ENCODE measurements at regions not wholly inside any gene's neighbourhood (a gene's known extent, or its start where the extent isn't known, plus 50 kb on each side); places are given as distances from the start of the nearest gene placed in this dataset.

DNA sequence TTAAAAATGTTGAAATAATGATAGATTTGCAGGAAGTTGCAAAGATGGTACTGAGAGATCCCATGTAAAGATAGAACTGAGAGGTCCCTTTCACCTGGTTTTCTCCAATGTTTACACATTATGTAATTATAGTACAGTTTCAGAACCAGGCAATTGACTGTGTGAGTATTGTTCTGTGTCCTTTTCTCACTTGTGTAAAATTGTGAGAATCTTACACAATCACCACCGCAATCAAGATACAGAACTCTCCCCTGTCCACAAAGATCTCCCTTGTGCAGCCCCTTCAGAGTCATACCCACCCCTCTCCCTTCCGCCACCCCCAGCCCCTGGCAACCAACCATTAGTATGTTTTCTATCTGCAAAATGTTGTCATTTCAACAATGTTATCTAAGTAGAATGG lies 119.8 kb upstream of the NAV2 start:
- H3K27ac ChIP-seq, result no peak overlapping the region
- H3K27me3 ChIP-seq (replicated peaks), result no peaks in the 10 kb centered on the region
- H3K36me3 ChIP-seq (replicated peaks), result no peaks in the 10 kb centered on the region
- in situ Hi-C loops (cut with HindIII; ENCODE audit: low pct_ligation_motif_present, low sequenced_read_pairs), result no loop called here
- no peak for TF ChIP-seq CTCF (IDR thresholded peaks at IDR 0.05; ENCODE audit: low read depth, low read length, missing control alignments)
- no peak for DNase-seq
- H3K4me3 ChIP-seq (ENCODE audit: low read depth, low read length), result no peak overlapping the region

DNA sequence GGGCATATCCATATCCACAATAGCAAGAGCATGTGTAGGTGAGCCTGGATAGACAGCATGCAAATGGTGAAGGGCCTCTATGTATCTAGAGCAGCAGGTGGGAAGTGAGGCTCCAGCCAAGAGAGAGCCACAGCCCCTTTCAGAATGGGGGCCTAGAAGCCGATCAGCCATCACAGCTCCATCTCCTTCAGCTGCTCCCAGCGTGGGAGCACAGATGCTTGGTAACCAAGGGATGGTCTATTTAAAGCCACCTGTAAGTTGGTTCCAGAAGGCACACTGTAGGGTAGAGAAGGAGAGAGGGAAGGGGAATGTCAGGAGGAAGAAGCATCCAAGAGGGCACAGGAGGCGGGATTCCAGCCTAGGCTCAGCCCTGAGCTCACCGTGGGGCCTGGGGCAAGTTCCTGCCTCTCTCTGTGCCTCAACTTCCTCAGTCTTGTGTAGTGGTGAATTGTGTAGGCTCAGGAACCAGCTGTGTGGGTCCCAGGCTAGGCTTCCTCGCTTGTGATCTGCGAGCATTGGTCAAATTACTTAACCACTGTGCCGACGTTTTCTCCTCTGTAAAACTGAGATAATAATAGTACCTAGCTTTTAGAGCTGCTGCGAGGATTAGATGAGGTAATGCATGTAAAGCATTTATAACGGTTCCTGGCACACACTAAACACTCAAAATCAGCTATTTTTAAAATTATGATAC lies 122.9 kb upstream of the NAV2 start:
- in situ Hi-C loops (cut with HindIII; ENCODE audit: low pct_ligation_motif_present, low sequenced_read_pairs), result no loop called here
- Histone ChIP-seq H3K27ac (no peak overlapping the region), H3K27me3 (replicated peaks) (no peaks in the 10 kb centered on the region), H3K4me3 (ENCODE audit: low read depth, low read length) (no peak overlapping the region), H3K36me3 (replicated peaks) (no peaks in the 10 kb centered on the region)
- no peak for DNase-seq
- no peak for TF ChIP-seq CTCF (IDR thresholded peaks at IDR 0.05; ENCODE audit: low read depth, low read length, missing control alignments)

- Histone ChIP-seq H3K36me3 (replicated peaks) (no peaks in the 10 kb centered on the region), H3K27ac (no peak overlapping the region), H3K27me3 (replicated peaks) (no peaks in the 10 kb centered on the region), H3K4me3 (ENCODE audit: low read depth, low read length) (no peak overlapping the region)
- in situ Hi-C loops (cut with HindIII; ENCODE audit: low pct_ligation_motif_present, low sequenced_read_pairs), result no loop called here
- TF ChIP-seq CTCF (IDR thresholded peaks at IDR 0.05; ENCODE audit: low read depth, low read length, missing control alignments), result no peak
- DNase-seq, result no peak
Observed at GRCh38 chr11:19587979-19588378, 124.7 kb upstream of the NAV2 start.

- H3K36me3 ChIP-seq (replicated peaks), result no peaks in the 10 kb centered on the region
- no peak for TF ChIP-seq CTCF (IDR thresholded peaks at IDR 0.05; ENCODE audit: low read depth, low read length, missing control alignments)
- H3K4me3 ChIP-seq (ENCODE audit: low read depth, low read length), result no peak overlapping the region
- H3K27me3 ChIP-seq (replicated peaks), result no peaks in the 10 kb centered on the region
- in situ Hi-C loops (cut with HindIII; ENCODE audit: low pct_ligation_motif_present, low sequenced_read_pairs), result no loop called here
- H3K27ac ChIP-seq, result no peak overlapping the region
- no peak for DNase-seq
Observed at GRCh38 chr11:19580646-19581045, 132.0 kb upstream of the NAV2 start.

DNA sequence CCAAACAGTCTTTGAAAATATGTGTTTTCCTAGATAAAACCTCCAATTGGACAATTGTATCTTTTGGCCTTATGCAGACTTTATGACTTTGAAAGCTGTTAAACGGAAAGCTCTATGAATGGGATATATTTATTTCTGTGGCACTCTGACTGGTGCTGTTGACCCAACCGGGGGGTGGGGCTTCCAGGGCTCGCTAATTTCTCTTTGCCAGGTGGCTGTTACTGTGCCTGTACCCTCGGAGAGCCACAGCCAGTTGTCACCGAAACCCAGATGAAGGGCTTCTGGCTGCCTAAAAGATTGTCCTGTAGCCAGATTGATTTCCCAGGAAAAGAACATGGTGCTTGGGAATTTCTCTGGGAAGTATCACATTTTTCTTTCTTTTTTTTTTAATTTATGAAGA lies 132.7 kb upstream of the NAV2 start:
- in situ Hi-C loops (cut with HindIII; ENCODE audit: low pct_ligation_motif_present, low sequenced_read_pairs), result no loop called here
- no peaks in the 10 kb centered on the region for H3K36me3 ChIP-seq (replicated peaks)
- TF ChIP-seq CTCF (IDR thresholded peaks at IDR 0.05; ENCODE audit: low read depth, low read length, missing control alignments), result no peak

GRCh38 chr11:19578871-19579270 lies 133.8 kb upstream of the NAV2 start:
- Histone ChIP-seq H3K4me3 (ENCODE audit: low read depth, low read length) (no peak overlapping the region), H3K27ac (no peak overlapping the region), H3K27me3 (replicated peaks) (no peaks in the 10 kb centered on the region), H3K36me3 (replicated peaks) (no peaks in the 10 kb centered on the region)
- no peak for DNase-seq
- TF ChIP-seq CTCF (IDR thresholded peaks at IDR 0.05; ENCODE audit: low read depth, low read length, missing control alignments), result no peak
- in situ Hi-C loops (cut with HindIII; ENCODE audit: low pct_ligation_motif_present, low sequenced_read_pairs), result no loop called here

More for the DNA sequence above, 132.7 kb upstream of the NAV2 start:
- no peaks in the 10 kb centered on the region for H3K27me3 ChIP-seq (replicated peaks)
- no peak overlapping the region for H3K27ac ChIP-seq
- H3K4me3 ChIP-seq (ENCODE audit: low read depth, low read length), result no peak overlapping the region
- DNase-seq, result no peak

Measured in brain microvascular endothelial cell (primary cell).